ENCODE measurements at regions not wholly inside any gene's neighbourhood (a gene's known extent, or its start where the extent isn't known, plus 50 kb on each side); places are given as distances from the start of the nearest gene placed in this dataset.

DNA sequence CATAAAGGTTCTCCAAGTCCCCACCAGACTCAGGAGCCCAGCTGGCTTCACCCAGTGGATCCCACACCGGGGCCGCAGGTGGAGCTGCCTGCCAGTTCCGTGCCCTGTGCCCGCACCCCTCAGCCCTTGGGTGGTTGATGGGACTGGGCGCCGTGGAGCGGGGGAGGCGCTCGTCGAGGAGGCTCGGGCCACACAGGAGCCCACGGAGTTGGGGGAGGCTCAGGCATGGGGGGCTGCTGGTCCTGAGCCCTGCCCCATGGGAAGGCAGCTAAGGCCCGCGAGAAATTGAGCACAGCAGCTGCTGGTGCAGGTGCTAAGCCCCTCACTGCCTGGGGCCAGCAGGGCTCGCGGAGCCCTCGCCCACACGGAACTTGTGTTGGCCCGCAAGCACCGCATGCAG lies 234.4 kb upstream of the HSF2 start:
- TF ChIP-seq, protein P1, sequence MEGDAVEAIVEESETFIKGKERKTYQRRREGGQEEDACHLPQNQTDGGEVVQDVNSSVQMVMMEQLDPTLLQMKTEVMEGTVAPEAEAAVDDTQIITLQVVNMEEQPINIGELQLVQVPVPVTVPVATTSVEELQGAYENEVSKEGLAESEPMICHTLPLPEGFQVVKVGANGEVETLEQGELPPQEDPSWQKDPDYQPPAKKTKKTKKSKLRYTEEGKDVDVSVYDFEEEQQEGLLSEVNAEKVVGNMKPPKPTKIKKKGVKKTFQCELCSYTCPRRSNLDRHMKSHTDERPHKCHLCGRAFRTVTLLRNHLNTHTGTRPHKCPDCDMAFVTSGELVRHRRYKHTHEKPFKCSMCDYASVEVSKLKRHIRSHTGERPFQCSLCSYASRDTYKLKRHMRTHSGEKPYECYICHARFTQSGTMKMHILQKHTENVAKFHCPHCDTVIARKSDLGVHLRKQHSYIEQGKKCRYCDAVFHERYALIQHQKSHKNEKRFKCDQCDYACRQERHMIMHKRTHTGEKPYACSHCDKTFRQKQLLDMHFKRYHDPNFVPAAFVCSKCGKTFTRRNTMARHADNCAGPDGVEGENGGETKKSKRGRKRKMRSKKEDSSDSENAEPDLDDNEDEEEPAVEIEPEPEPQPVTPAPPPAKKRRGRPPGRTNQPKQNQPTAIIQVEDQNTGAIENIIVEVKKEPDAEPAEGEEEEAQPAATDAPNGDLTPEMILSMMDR (IDR thresholded peaks at IDR 0.05), result no peak
- no peak for TF ChIP-seq POLR2A (IDR thresholded peaks at IDR 0.05)

Measured in vagina (tissue), 2 donors.